PFSK-1 (cell line): ENCODE measurements at regions not wholly inside any gene's neighbourhood (a gene's known extent, or its start where the extent isn't known, plus 50 kb on each side); places are given as distances from the start of the nearest gene placed in this dataset.

ENCODE experiments used
- FOXP2 ChIP-seq: optimal IDR thresholded peaks from 2 replicates; pipeline ENCODE3; 2011; ENCODE audit warnings: borderline replicate concordance, control low read depth, inconsistent platforms; ENCODE audit not compliant: insufficient read depth; ENCODE audit errors: extremely low read length, extremely low read depth
- POLR2AphosphoS5 ChIP-seq: IDR thresholded peaks from 2 replicates; pipeline ENCODE4 v1.6.1; 2012; ENCODE audit warnings: low read depth, mild to moderate bottlenecking, control low read depth, low read length, moderate library complexity
- REST ChIP-seq, 2 experiments: IDR thresholded peaks; 2 replicates each; pipeline versions ENCODE4 v1.6.1 to v1.8.0; 2011 to 2012; ENCODE audit warnings: low read depth in 2 of 2, low read length in 2 of 2, control low read depth in 1 of 2, inconsistent platforms in 1 of 2, mild to moderate bottlenecking in 1 of 2, moderate library complexity in 1 of 2; ENCODE audit not compliant: insufficient read depth in 1 of 2
- SIN3A ChIP-seq: IDR thresholded peaks from 2 replicates; pipeline ENCODE4 v1.6.1; 2012; ENCODE audit warnings: mild to moderate bottlenecking, low read length, moderate library complexity, borderline replicate concordance; ENCODE audit not compliant: insufficient read depth
- TAF1 ChIP-seq: IDR thresholded peaks from 2 replicates; pipeline ENCODE4 v1.6.1; 2012; ENCODE audit warnings: low read length, control low read depth, borderline replicate concordance; ENCODE audit not compliant: insufficient read depth

GRCh38 chr2:67755156-67755882 is 307.5 kb downstream of the C1D start:
- TF ChIP-seq SIN3A (no peak), REST (IDR thresholded peaks at IDR 0.05; ENCODE audit: insufficient read depth in 1 of 2, low read depth in 2 of 2, low read length in 2 of 2) (no peak), TAF1 (no peak), FOXP2 (no peak), POLR2AphosphoS5 (no peak)

DNA sequence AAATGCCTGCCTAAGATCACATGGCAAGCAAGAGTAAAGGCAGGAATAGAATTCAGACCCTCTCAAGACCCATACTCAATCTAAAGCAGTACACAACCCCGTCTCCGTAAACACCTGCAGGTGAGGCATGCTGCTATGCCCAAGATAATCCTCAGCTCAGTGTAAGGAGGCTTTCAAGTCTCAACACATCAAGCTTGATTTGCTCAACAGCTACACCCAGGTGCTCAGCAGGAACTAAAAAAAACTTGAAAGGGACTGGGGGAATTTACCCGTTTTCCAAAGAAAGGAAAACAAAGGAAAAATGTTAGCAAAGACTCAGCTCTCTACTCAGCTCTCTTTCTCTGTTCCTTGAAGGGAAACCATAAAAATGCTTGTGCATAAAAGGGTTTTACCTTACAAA is 301.8 kb downstream of the C1D start:
- no peak for TF ChIP-seq POLR2AphosphoS5

DNA sequence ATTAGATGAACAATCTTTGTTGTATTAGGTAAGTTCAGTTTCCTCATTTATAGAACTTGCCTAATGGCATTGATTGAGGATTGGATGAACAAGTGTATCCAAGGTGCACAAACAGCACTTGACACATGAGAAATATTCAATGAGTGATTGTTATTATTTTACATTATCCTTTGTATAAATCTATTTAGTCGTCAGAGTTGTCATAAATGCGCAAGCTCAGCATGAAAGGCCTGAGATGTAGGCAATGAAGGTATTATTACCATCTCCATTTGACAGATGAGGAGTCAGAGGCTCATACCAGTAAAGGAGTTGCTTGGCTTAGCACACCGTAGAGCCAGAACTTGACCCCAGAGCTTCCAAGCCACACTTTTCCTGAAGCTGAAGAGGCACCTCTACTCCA is 291.4 kb downstream of the C1D start:
- no peak for TF ChIP-seq POLR2AphosphoS5
- no peak for TF ChIP-seq TAF1
- no peak for TF ChIP-seq SIN3A
- TF ChIP-seq FOXP2 = no peak
- no peak for TF ChIP-seq REST (IDR thresholded peaks at IDR 0.05; ENCODE audit: insufficient read depth in 1 of 2, low read depth in 2 of 2, low read length in 2 of 2)

DNA sequence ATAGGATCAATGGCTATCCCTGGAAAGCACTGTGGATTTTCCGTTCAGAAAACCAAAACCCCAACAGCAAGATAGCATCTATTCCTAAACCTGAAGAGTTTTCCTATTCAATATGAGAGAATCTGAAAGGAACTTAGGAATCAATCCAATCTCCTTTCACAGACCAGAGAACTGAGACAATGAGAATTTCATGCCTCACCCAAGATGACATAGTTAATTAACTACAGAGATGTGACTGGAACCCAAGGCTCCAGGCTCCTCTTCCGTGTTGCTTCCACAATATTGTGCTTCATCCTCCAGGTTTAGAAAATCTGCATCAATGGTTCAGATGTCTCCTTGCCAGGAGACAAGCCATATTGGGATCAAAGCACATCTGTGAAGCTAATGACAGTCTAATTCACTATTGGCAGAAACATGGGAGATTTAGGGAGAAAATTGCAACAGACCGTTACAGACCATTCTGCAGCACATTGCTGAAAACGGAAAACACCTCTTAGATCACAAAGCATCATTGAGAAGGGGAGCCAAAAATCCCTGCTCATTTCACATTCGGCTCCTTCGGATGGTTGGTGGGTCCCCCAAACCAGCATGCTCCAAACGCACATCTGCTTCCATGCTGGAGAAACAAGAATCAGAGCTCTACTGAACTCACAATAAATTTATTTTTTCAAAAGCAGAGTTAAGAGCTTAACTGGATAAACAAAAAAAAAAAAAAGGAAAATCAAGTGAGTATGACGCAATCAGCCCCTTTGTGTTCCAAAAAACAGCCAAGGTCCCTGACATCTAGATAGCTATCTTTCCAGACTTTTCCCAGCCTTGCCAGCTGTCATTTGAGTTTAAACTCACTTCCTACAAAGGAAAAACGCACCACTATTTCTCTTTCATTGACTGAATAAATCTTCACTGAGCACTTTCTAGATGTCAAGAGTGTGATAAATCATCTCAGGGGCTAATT is 290.3 kb downstream of the C1D start:
- TF ChIP-seq TAF1 (no peak), SIN3A (no peak), POLR2AphosphoS5 (no peak), REST (IDR thresholded peaks at IDR 0.05; ENCODE audit: insufficient read depth in 1 of 2, low read depth in 2 of 2, low read length in 2 of 2) (no peak), FOXP2 (no peak)

DNA sequence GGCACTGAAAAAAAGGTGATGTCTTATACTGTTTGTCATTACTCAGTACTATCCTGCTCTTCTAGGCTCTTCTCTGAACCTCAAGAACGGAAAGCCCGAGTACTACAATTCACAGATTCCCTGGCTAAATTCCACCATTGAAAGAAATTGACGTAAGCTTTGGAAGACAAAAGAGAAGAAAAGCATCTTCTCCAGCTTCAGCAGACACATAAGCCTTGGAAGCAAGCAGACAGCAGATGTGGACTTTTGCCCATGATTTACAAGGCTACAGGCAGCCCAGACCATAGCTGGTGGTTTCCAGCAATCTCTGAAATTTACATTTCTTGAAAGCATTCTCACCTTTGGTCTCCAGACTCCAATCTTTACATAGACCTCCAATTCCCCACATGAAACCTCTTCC is 289.0 kb downstream of the C1D start:
- TF ChIP-seq TAF1 (no peak), FOXP2 (no peak), REST (IDR thresholded peaks at IDR 0.05; ENCODE audit: insufficient read depth in 1 of 2, low read depth in 2 of 2, low read length in 2 of 2) (no peak), POLR2AphosphoS5 (no peak), SIN3A (no peak)
